ENCODE measurements at regions not wholly inside any gene's neighbourhood (a gene's known extent, or its start where the extent isn't known, plus 50 kb on each side); places are given as distances from the start of the nearest gene placed in this dataset.
"Not testable (repeated sequence)": the region's sequence is repeated elsewhere in the genome, so short reads cannot be mapped to it uniquely, and the experiment has no call there.

- DNase-seq (ENCODE audit: low read depth), result not testable (repeated sequence)
Measured at GRCh38 chr7:6990426-6991152, 164.5 kb upstream of the CCZ1B start.

- not testable (repeated sequence) for DNase-seq (ENCODE audit: low read depth)
Measured at GRCh38 chr7:6991169-6991611, 165.1 kb upstream of the CCZ1B start.

GRCh38 chr7:6991686-6992085 is 165.6 kb upstream of the CCZ1B start:
- not testable (repeated sequence) for DNase-seq (ENCODE audit: low read depth)

- not testable (repeated sequence) for DNase-seq (ENCODE audit: low read depth)
Measured at GRCh38 chr7:6992133-6992532, 166.1 kb upstream of the CCZ1B start.

GRCh38 chr7:6995026-6995425 is 169.0 kb upstream of the CCZ1B start:
- not testable (repeated sequence) for DNase-seq (ENCODE audit: low read depth)

GRCh38 chr7:6995493-6996289 is 169.6 kb upstream of the CCZ1B start:
- not testable (repeated sequence) for DNase-seq (ENCODE audit: low read depth)

- DNase-seq (ENCODE audit: low read depth), result not testable (repeated sequence)
Measured at GRCh38 chr7:6999067-6999666, 173.1 kb upstream of the CCZ1B start.

- no peak for DNase-seq (ENCODE audit: low read depth)
Measured at GRCh38 chr7:7002418-7003062, 176.5 kb upstream of the CCZ1B start.

- no peak for DNase-seq (ENCODE audit: low read depth)
Measured at GRCh38 chr7:7005303-7005702, 177.0 kb upstream of the C1GALT1 start.

GRCh38 chr7:7005949-7006348 is 176.4 kb upstream of the C1GALT1 start:
- DNase-seq (ENCODE audit: low read depth), result not testable (repeated sequence)

GRCh38 chr7:7011241-7011640 is 171.1 kb upstream of the C1GALT1 start:
- not testable (repeated sequence) for DNase-seq (ENCODE audit: low read depth)

GRCh38 chr7:7011751-7012150 is 170.6 kb upstream of the C1GALT1 start:
- not testable (repeated sequence) for DNase-seq (ENCODE audit: low read depth)

GRCh38 chr7:7014827-7015595 is 167.3 kb upstream of the C1GALT1 start:
- DNase-seq (ENCODE audit: low read depth), result no peak

- DNase-seq (ENCODE audit: low read depth), result no peak
Measured at GRCh38 chr7:7017707-7018280, 164.6 kb upstream of the C1GALT1 start.

- DNase-seq (ENCODE audit: low read depth), result no peak
Measured at GRCh38 chr7:7018290-7018689, 164.1 kb upstream of the C1GALT1 start.

- no peak for DNase-seq (ENCODE audit: low read depth)
Measured at GRCh38 chr7:7032221-7032620, 150.1 kb upstream of the C1GALT1 start.

GRCh38 chr7:7035851-7036250 is 146.5 kb upstream of the C1GALT1 start:
- DNase-seq (ENCODE audit: low read depth), result no peak

- not testable (repeated sequence) for DNase-seq (ENCODE audit: low read depth)
Measured at GRCh38 chr7:7042286-7042893, 140.0 kb upstream of the C1GALT1 start.

GRCh38 chr7:7044806-7045205 is 137.5 kb upstream of the C1GALT1 start:
- DNase-seq (ENCODE audit: low read depth), result no peak

- no peak for DNase-seq (ENCODE audit: low read depth)
Measured at GRCh38 chr7:7048213-7048612, 134.1 kb upstream of the C1GALT1 start.
